Loucy (cell line): ENCODE measurements at regions not wholly inside any gene's neighbourhood (a gene's known extent, or its start where the extent isn't known, plus 50 kb on each side); places are given as distances from the start of the nearest gene placed in this dataset.

Source experiments
- EZH2phosphoT487 ChIP-seq: fragments of 200-600 bp; IDR thresholded peaks from 2 replicates; pipeline ENCODE4 v1.6.1; 2018; ENCODE audit warnings: antibody characterized with exemption, mild to moderate bottlenecking, moderate library complexity, borderline replicate concordance
- TF ChIP-seq, protein P1 (sequence below): fragments of 200-600 bp; sonication (generic); conservative IDR thresholded peaks from 2 replicates; pipeline ENCODE4 v1.5.1; 2014; ENCODE audit warnings: mild to moderate bottlenecking, antibody characterized with exemption, low read length

DNA sequence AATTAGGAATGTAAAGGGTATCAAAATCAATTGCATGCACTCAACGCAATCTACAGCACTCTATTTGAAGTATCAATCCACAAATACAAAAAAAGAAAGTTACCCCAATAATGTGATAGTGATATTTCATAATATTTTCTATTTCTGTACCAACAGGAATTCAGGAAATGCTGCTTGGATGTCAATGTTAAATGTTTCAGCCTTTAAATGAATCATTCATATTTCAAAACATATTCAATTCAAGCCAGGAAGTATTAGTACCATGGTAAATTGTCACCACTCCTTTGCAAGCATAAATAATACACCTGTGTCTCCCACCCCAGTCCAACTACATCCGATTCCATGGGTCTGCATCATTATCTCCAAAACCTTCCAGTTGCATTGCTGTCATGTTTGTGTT, 1185.5 kb upstream of the CDH18 start:
- TF ChIP-seq, protein P1, sequence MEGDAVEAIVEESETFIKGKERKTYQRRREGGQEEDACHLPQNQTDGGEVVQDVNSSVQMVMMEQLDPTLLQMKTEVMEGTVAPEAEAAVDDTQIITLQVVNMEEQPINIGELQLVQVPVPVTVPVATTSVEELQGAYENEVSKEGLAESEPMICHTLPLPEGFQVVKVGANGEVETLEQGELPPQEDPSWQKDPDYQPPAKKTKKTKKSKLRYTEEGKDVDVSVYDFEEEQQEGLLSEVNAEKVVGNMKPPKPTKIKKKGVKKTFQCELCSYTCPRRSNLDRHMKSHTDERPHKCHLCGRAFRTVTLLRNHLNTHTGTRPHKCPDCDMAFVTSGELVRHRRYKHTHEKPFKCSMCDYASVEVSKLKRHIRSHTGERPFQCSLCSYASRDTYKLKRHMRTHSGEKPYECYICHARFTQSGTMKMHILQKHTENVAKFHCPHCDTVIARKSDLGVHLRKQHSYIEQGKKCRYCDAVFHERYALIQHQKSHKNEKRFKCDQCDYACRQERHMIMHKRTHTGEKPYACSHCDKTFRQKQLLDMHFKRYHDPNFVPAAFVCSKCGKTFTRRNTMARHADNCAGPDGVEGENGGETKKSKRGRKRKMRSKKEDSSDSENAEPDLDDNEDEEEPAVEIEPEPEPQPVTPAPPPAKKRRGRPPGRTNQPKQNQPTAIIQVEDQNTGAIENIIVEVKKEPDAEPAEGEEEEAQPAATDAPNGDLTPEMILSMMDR = no peak
- no peak for TF ChIP-seq EZH2phosphoT487
